ENCODE measurements at regions not wholly inside any gene's neighbourhood (a gene's known extent, or its start where the extent isn't known, plus 50 kb on each side); places are given as distances from the start of the nearest gene placed in this dataset.

GRCh38 chr4:166277401-166277800 is 404.4 kb downstream of the TLL1 start (continued):
- TF ChIP-seq, protein P1, sequence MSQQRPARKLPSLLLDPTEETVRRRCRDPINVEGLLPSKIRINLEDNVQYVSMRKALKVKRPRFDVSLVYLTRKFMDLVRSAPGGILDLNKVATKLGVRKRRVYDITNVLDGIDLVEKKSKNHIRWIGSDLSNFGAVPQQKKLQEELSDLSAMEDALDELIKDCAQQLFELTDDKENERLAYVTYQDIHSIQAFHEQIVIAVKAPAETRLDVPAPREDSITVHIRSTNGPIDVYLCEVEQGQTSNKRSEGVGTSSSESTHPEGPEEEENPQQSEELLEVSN (IDR thresholded peaks at IDR 0.05) = no peak
- no peak for TF ChIP-seq SIN3A (conservative IDR thresholded peaks at IDR 0.05 in 1 of 2, IDR thresholded peaks at IDR 0.05 in 1 of 2; ENCODE audit: low read depth in 1 of 2, low read length in 2 of 2)
- TF ChIP-seq, protein P2, sequence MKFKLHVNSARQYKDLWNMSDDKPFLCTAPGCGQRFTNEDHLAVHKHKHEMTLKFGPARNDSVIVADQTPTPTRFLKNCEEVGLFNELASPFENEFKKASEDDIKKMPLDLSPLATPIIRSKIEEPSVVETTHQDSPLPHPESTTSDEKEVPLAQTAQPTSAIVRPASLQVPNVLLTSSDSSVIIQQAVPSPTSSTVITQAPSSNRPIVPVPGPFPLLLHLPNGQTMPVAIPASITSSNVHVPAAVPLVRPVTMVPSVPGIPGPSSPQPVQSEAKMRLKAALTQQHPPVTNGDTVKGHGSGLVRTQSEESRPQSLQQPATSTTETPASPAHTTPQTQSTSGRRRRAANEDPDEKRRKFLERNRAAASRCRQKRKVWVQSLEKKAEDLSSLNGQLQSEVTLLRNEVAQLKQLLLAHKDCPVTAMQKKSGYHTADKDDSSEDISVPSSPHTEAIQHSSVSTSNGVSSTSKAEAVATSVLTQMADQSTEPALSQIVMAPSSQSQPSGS (IDR thresholded peaks at IDR 0.05; ENCODE audit: low read length) = no peak
- TF ChIP-seq KDM1A (IDR thresholded peaks at IDR 0.05; ENCODE audit: borderline replicate concordance, low read length) = no peak
- no peak for TF ChIP-seq SUZ12 (IDR thresholded peaks at IDR 0.05; ENCODE audit: low read length)
- no peak for TF ChIP-seq KDM4A (IDR thresholded peaks at IDR 0.05; ENCODE audit: low read depth, low read length, severe bottlenecking)
